PFSK-1 (cell line): ENCODE measurements at regions not wholly inside any gene's neighbourhood (a gene's known extent, or its start where the extent isn't known, plus 50 kb on each side); places are given as distances from the start of the nearest gene placed in this dataset.

ENCODE experiments used
- FOXP2 ChIP-seq: optimal IDR thresholded peaks from 2 replicates; pipeline ENCODE3; 2011; ENCODE audit warnings: borderline replicate concordance, control low read depth, inconsistent platforms; ENCODE audit not compliant: insufficient read depth; ENCODE audit errors: extremely low read length, extremely low read depth
- POLR2AphosphoS5 ChIP-seq: IDR thresholded peaks from 2 replicates; pipeline ENCODE4 v1.6.1; 2012; ENCODE audit warnings: low read depth, mild to moderate bottlenecking, control low read depth, low read length, moderate library complexity
- SIN3A ChIP-seq: IDR thresholded peaks from 2 replicates; pipeline ENCODE4 v1.6.1; 2012; ENCODE audit warnings: mild to moderate bottlenecking, low read length, moderate library complexity, borderline replicate concordance; ENCODE audit not compliant: insufficient read depth
- TAF1 ChIP-seq: IDR thresholded peaks from 2 replicates; pipeline ENCODE4 v1.6.1; 2012; ENCODE audit warnings: low read length, control low read depth, borderline replicate concordance; ENCODE audit not compliant: insufficient read depth
- TF ChIP-seq, protein P1 (sequence below), 2 experiments: IDR thresholded peaks; 2 replicates each; pipeline versions ENCODE4 v1.6.1 to v1.8.0; 2011 to 2012; ENCODE audit warnings: low read depth in 2 of 2, low read length in 2 of 2, control low read depth in 1 of 2, inconsistent platforms in 1 of 2, mild to moderate bottlenecking in 1 of 2, moderate library complexity in 1 of 2; ENCODE audit not compliant: insufficient read depth in 1 of 2

- TF ChIP-seq SIN3A, result no peak
- no peak for TF ChIP-seq POLR2AphosphoS5
- TF ChIP-seq, protein P1, sequence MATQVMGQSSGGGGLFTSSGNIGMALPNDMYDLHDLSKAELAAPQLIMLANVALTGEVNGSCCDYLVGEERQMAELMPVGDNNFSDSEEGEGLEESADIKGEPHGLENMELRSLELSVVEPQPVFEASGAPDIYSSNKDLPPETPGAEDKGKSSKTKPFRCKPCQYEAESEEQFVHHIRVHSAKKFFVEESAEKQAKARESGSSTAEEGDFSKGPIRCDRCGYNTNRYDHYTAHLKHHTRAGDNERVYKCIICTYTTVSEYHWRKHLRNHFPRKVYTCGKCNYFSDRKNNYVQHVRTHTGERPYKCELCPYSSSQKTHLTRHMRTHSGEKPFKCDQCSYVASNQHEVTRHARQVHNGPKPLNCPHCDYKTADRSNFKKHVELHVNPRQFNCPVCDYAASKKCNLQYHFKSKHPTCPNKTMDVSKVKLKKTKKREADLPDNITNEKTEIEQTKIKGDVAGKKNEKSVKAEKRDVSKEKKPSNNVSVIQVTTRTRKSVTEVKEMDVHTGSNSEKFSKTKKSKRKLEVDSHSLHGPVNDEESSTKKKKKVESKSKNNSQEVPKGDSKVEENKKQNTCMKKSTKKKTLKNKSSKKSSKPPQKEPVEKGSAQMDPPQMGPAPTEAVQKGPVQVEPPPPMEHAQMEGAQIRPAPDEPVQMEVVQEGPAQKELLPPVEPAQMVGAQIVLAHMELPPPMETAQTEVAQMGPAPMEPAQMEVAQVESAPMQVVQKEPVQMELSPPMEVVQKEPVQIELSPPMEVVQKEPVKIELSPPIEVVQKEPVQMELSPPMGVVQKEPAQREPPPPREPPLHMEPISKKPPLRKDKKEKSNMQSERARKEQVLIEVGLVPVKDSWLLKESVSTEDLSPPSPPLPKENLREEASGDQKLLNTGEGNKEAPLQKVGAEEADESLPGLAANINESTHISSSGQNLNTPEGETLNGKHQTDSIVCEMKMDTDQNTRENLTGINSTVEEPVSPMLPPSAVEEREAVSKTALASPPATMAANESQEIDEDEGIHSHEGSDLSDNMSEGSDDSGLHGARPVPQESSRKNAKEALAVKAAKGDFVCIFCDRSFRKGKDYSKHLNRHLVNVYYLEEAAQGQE (IDR thresholded peaks at IDR 0.05; ENCODE audit: insufficient read depth in 1 of 2, low read depth in 2 of 2, low read length in 2 of 2), result no peak
- TF ChIP-seq TAF1, result no peak
- no peak for TF ChIP-seq FOXP2
Observed at GRCh38 chr7:19407270-19407669, 262.0 kb upstream of the FERD3L start.

- TF ChIP-seq TAF1 (no peak), POLR2AphosphoS5 (no peak), SIN3A (no peak), FOXP2 (no peak)
- TF ChIP-seq, protein P1 (IDR thresholded peaks at IDR 0.05; ENCODE audit: insufficient read depth in 1 of 2, low read depth in 2 of 2, low read length in 2 of 2), result no peak
Observed at GRCh38 chr7:19405541-19405940, 260.3 kb upstream of the FERD3L start.

- TF ChIP-seq TAF1 (no peak), FOXP2 (peak; percentile 22)
Observed at GRCh38 chr7:19404912-19405329, 259.7 kb upstream of the FERD3L start.

GRCh38 chr7:19403691-19404090 lies 258.5 kb upstream of the FERD3L start:
- TF ChIP-seq SIN3A (no peak), POLR2AphosphoS5 (no peak), TAF1 (no peak), FOXP2 (no peak)
- TF ChIP-seq, protein P1 (IDR thresholded peaks at IDR 0.05; ENCODE audit: insufficient read depth in 1 of 2, low read depth in 2 of 2, low read length in 2 of 2), result no peak

GRCh38 chr7:19401461-19401860 lies 256.2 kb upstream of the FERD3L start:
- TF ChIP-seq SIN3A, result no peak
- TF ChIP-seq TAF1, result no peak
- TF ChIP-seq FOXP2, result no peak
- TF ChIP-seq, protein P1 (IDR thresholded peaks at IDR 0.05; ENCODE audit: insufficient read depth in 1 of 2, low read depth in 2 of 2, low read length in 2 of 2), result no peak
- no peak for TF ChIP-seq POLR2AphosphoS5
